ENCODE measurements at regions not wholly inside any gene's neighbourhood (a gene's known extent, or its start where the extent isn't known, plus 50 kb on each side); places are given as distances from the start of the nearest gene placed in this dataset.

GRCh38 chr6:26196846-26197635 is 109.8 kb downstream of the HFE start:
- in situ Hi-C loops (cut with HindIII; ENCODE audit: low sequenced_read_pairs): no loop called here

GRCh38 chr6:26197636-26197932 is 110.4 kb downstream of the HFE start:
- in situ Hi-C loops (cut with HindIII; ENCODE audit: low sequenced_read_pairs): no loop called here

- in situ Hi-C loops (cut with HindIII; ENCODE audit: low sequenced_read_pairs): no loop called here
Observed at GRCh38 chr6:26197933-26198721, 110.9 kb downstream of the HFE start.

GRCh38 chr6:26198722-26199056 is 111.5 kb downstream of the HFE start:
- in situ Hi-C loops (cut with HindIII; ENCODE audit: low sequenced_read_pairs): no loop called here

- in situ Hi-C loops (cut with HindIII; ENCODE audit: low sequenced_read_pairs): no loop called here
Observed at GRCh38 chr6:26199057-26199772, 112.0 kb downstream of the HFE start.

GRCh38 chr6:26199773-26200764 is 112.8 kb downstream of the HFE start:
- in situ Hi-C loops (cut with HindIII; ENCODE audit: low sequenced_read_pairs): no loop called here

- in situ Hi-C loops (cut with HindIII; ENCODE audit: low sequenced_read_pairs): no loop called here
Observed at GRCh38 chr6:26200918-26201721, 113.9 kb downstream of the HFE start.

GRCh38 chr6:26202201-26202611 is 115.0 kb downstream of the HFE start:
- in situ Hi-C loops (cut with HindIII; ENCODE audit: low sequenced_read_pairs): no loop called here

GRCh38 chr6:26202811-26203583 is 115.8 kb downstream of the HFE start:
- in situ Hi-C loops (cut with HindIII; ENCODE audit: low sequenced_read_pairs): no loop called here

GRCh38 chr6:26204332-26205160 is 117.3 kb downstream of the HFE start:
- in situ Hi-C loops (cut with HindIII; ENCODE audit: low sequenced_read_pairs): no loop called here

GRCh38 chr6:26205161-26205624 is 118.0 kb downstream of the HFE start:
- in situ Hi-C loops (cut with HindIII; ENCODE audit: low sequenced_read_pairs): no loop called here

GRCh38 chr6:26205625-26206574 is 118.7 kb downstream of the HFE start:
- in situ Hi-C loops (cut with HindIII; ENCODE audit: low sequenced_read_pairs): no loop called here

- in situ Hi-C loops (cut with HindIII; ENCODE audit: low sequenced_read_pairs): no loop called here
Observed at GRCh38 chr6:26206868-26207801, 119.9 kb downstream of the HFE start.

GRCh38 chr6:26211963-26212362 is 124.7 kb downstream of the HFE start:
- in situ Hi-C loops (cut with HindIII; ENCODE audit: low sequenced_read_pairs): no loop called here

- in situ Hi-C loops (cut with HindIII; ENCODE audit: low sequenced_read_pairs): no loop called here
Observed at GRCh38 chr6:26213334-26214075, 126.3 kb downstream of the HFE start.

Measured in DLD1 (cell line).